Activated CD8-positive, alpha-beta T cell treated with anti-CD3 and anti-CD28 coated beads for 36 hours (primary cell): ENCODE measurements at regions not wholly inside any gene's neighbourhood (a gene's known extent, or its start where the extent isn't known, plus 50 kb on each side); places are given as distances from the start of the nearest gene placed in this dataset.

Experiments
- ATAC-seq: fragments of 200-7000 bp; cut with Tn5 transposase; one replicate; pipeline ENCODE4 v1.10.0; 2021; ENCODE audit warnings: mild to moderate bottlenecking, moderate library complexity
- CTCF ChIA-PET: fragments of 350-600 bp; sonication (Branson Sonifier 250); formaldehyde crosslinking; loops from one replicate; lab custom pipeline; 2021; ENCODE audit warnings: antibody characterized with exemption; lab: Charles Lee
- POLR2A ChIA-PET: fragments of 350-600 bp; sonication (Branson Sonifier 250); formaldehyde crosslinking; loops from one replicate; lab custom pipeline; 2021; ENCODE audit warnings: antibody characterized with exemption; lab: Charles Lee
- DNase-seq: peaks from one replicate; pipeline ENCODE4 v3.0.0-alpha.2; 2020
- H3K27ac Mint-ChIP-seq: one replicate; pipeline ENCODE4 v1.8.0; 2021; ENCODE audit warnings: mild to moderate bottlenecking, mixed read lengths
- H3K27me3 Mint-ChIP-seq: one replicate; pipeline ENCODE4 v1.8.0; 2021; ENCODE audit warnings: mixed read lengths
- H3K36me3 Mint-ChIP-seq: one replicate; pipeline ENCODE4 v1.8.0; 2021; ENCODE audit warnings: low read depth, mixed read lengths
- H3K4me1 Mint-ChIP-seq: one replicate; pipeline ENCODE4 v1.8.0; 2021; ENCODE audit warnings: low read depth, mixed read lengths
- H3K4me3 Mint-ChIP-seq: one replicate; pipeline ENCODE4 v1.8.0; 2021; ENCODE audit warnings: mild to moderate bottlenecking, moderate library complexity, mixed read lengths
- H3K9me3 Mint-ChIP-seq: one replicate; pipeline ENCODE4 v1.8.0; 2021; ENCODE audit warnings: mixed read lengths
- CTCF ChIP-seq: fragments of 200-600 bp; IDR thresholded peaks from one replicate; pipeline ENCODE4 v1.8.0; 2022; ENCODE audit warnings: antibody characterized with exemption, mild to moderate bottlenecking
- intact Hi-C: fragments of 100-400 bp; cut with micrococcal nuclease; formaldehyde crosslinking; loops from one replicate; pipeline ENCODE4 v1.10.0; 2022

DNA sequence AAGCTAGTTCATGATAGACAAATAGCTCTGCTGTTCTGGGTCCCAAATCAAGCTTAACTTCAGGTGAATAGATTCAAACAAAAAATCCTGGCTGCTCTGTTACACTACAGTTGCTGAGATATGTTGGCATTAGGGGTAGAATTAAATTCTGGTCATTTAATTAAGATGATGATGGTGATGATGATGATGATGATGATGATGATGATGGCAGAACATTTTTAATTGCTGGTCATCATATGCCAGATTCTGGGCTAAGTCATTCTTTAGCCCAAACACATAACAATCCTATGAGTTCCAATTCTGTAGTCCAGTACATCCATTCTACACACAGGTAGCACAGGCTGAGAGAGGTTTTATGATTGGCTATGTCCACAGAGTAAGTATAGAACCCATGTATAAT, 741.5 kb downstream of the STIM2 start:
- Mint-ChIP-seq H3K27ac (no peak overlapping the region), H3K9me3 (peaks cover 9% of the 10 kb centered on the region), H3K4me3 (no peak overlapping the region), H3K36me3 (no peaks in the 10 kb centered on the region), H3K4me1 (no peaks in the 10 kb centered on the region), H3K27me3 (no peaks in the 10 kb centered on the region)
- DNase-seq (no peak), ATAC-seq (no peak)
- POLR2A ChIA-PET: no interaction called here
- CTCF ChIA-PET: no interaction called here
- intact Hi-C loops: no loop called here
- TF ChIP-seq CTCF: no peak

- CTCF ChIA-PET: no interaction called here
- no peak overlapping the region for H3K4me3 Mint-ChIP-seq
- H3K27me3 Mint-ChIP-seq: no peaks in the 10 kb centered on the region
- ATAC-seq (no peak), DNase-seq (no peak)
- no peaks in the 10 kb centered on the region for H3K36me3 Mint-ChIP-seq
- POLR2A ChIA-PET: interaction anchor here (0.6 kb wide), 1 partner anchor 132 kb away, joined by 3 read pairs; no protein-coding TSS in a partner anchor
- intact Hi-C loops: no loop called here
- peaks cover 9% of the 10 kb centered on the region for H3K9me3 Mint-ChIP-seq
- TF ChIP-seq CTCF: no peak
- no peak overlapping the region for H3K27ac Mint-ChIP-seq
- no peaks in the 10 kb centered on the region for H3K4me1 Mint-ChIP-seq
Observed at GRCh38 chr4:27604692-27605091, 744.1 kb downstream of the STIM2 start.

- Mint-ChIP-seq H3K9me3 (peaks cover 2% of the 10 kb centered on the region), H3K27me3 (no peaks in the 10 kb centered on the region), H3K27ac (no peak overlapping the region), H3K4me3 (no peak overlapping the region), H3K4me1 (no peaks in the 10 kb centered on the region), H3K36me3 (no peaks in the 10 kb centered on the region)
- intact Hi-C loops: no loop called here
- ATAC-seq: no peak
- no peak for DNase-seq
- POLR2A ChIA-PET: no interaction called here
- CTCF ChIA-PET: no interaction called here
- no peak for TF ChIP-seq CTCF
Observed at GRCh38 chr4:27616166-27616565, 755.5 kb downstream of the STIM2 start.

DNA sequence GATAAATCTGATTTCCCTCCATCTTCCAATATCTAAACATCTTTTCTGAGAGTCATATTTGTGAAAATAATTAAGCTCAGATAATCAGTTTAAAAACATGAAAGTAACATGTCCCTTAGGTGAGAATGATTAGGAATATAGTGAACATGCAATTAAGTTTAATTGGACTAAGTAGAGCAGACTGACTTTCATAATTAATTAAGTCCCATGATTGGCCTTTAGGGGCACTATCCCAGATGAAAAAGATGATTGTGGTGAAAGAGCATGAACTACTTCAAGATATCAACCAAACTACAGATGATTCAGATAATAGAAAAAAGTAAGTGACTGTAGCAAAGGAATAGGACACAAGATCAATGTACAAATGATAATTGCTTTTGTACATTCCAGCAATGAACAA, 758.8 kb downstream of the STIM2 start:
- no peak for DNase-seq
- Mint-ChIP-seq H3K36me3 (no peaks in the 10 kb centered on the region), H3K9me3 (peaks cover 3% of the 10 kb centered on the region), H3K4me3 (no peak overlapping the region), H3K4me1 (no peaks in the 10 kb centered on the region), H3K27me3 (no peaks in the 10 kb centered on the region), H3K27ac (no peak overlapping the region)
- CTCF ChIA-PET: no interaction called here
- no peak for TF ChIP-seq CTCF
- ATAC-seq: no peak
- intact Hi-C loops: no loop called here
- POLR2A ChIA-PET: interaction anchor here (0.6 kb wide), 1 partner anchor 8 kb away, joined by 3 read pairs; no protein-coding TSS in a partner anchor

DNA sequence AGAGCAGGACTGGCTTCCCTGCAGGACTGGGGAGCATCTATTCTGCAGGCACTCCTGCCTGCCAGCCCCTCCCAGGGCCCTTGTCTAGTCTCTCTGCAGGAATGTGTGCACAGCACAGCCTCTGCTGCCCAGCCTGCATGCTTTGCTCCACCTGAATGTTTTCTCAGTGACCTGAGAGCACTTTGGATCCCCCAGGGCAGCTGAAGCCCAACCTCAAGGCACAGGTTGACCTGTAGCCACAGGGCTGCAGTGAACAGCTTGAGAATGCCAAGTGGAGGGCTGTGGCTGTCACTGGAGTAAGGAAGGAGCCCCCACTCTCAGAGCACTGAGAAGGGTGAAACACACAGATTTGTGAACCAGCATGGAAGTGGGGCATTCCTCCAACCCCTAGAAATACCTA, 760.2 kb downstream of the STIM2 start:
- TF ChIP-seq CTCF: no peak
- CTCF ChIA-PET: no interaction called here
- no peaks in the 10 kb centered on the region for H3K27me3 Mint-ChIP-seq
- H3K4me1 Mint-ChIP-seq: no peaks in the 10 kb centered on the region
- ATAC-seq (no peak), DNase-seq (no peak)
- H3K9me3 Mint-ChIP-seq: peaks cover 3% of the 10 kb centered on the region
- POLR2A ChIA-PET: no interaction called here
- H3K36me3 Mint-ChIP-seq: no peaks in the 10 kb centered on the region
- no peak overlapping the region for H3K4me3 Mint-ChIP-seq
- no peak overlapping the region for H3K27ac Mint-ChIP-seq
- intact Hi-C loops: no loop called here
